ENCODE measurements at regions not wholly inside any gene's neighbourhood (a gene's known extent, or its start where the extent isn't known, plus 50 kb on each side); places are given as distances from the start of the nearest gene placed in this dataset.

GRCh38 chr4:20354120-20354519 is 102.4 kb downstream of the SLIT2 start:
- no peak for DNase-seq

- DNase-seq, result no peak
Observed at GRCh38 chr4:20356565-20356964, 104.9 kb downstream of the SLIT2 start.

- DNase-seq, result no peak
Observed at GRCh38 chr4:20358110-20358509, 106.4 kb downstream of the SLIT2 start.

GRCh38 chr4:20359692-20360091 is 108.0 kb downstream of the SLIT2 start:
- no peak for DNase-seq

GRCh38 chr4:20362148-20362547 is 110.4 kb downstream of the SLIT2 start:
- no peak for DNase-seq

GRCh38 chr4:20364969-20365368 is 113.3 kb downstream of the SLIT2 start:
- DNase-seq, result no peak

GRCh38 chr4:20367446-20367845 is 115.7 kb downstream of the SLIT2 start:
- DNase-seq, result no peak

GRCh38 chr4:20368926-20369325 is 117.2 kb downstream of the SLIT2 start:
- DNase-seq, result no peak

- DNase-seq, result no peak
Observed at GRCh38 chr4:20370274-20370673, 118.6 kb downstream of the SLIT2 start.

GRCh38 chr4:20376070-20376469 is 124.4 kb downstream of the SLIT2 start:
- DNase-seq, result no peak

- no peak for DNase-seq
Observed at GRCh38 chr4:20378181-20378580, 126.5 kb downstream of the SLIT2 start.

GRCh38 chr4:20381005-20381404 is 129.3 kb downstream of the SLIT2 start:
- DNase-seq, result no peak

GRCh38 chr4:20383283-20383682 is 131.6 kb downstream of the SLIT2 start:
- no peak for DNase-seq

GRCh38 chr4:20383969-20384368 is 132.3 kb downstream of the SLIT2 start:
- no peak for DNase-seq

GRCh38 chr4:20384456-20384855 is 132.8 kb downstream of the SLIT2 start:
- no peak for DNase-seq

- no peak for DNase-seq
Observed at GRCh38 chr4:20386001-20386740, 134.5 kb downstream of the SLIT2 start.

GRCh38 chr4:20386906-20387305 is 135.2 kb downstream of the SLIT2 start:
- no peak for DNase-seq

- DNase-seq, result no peak
Observed at GRCh38 chr4:20391198-20391597, 139.5 kb downstream of the SLIT2 start.

GRCh38 chr4:20391912-20392311 is 140.2 kb downstream of the SLIT2 start:
- no peak for DNase-seq

- no peak for DNase-seq
Observed at GRCh38 chr4:20393486-20394100, 141.9 kb downstream of the SLIT2 start.

- DNase-seq, result no peak
Observed at GRCh38 chr4:20394512-20394911, 142.8 kb downstream of the SLIT2 start.

GRCh38 chr4:20395160-20395773 is 143.6 kb downstream of the SLIT2 start:
- peak; percentile 10 for DNase-seq

- no peak for DNase-seq
Observed at GRCh38 chr4:20403290-20403689, 151.6 kb downstream of the SLIT2 start.

GRCh38 chr4:20403846-20404245 is 152.1 kb downstream of the SLIT2 start:
- DNase-seq, result no peak

Data from CD4-positive, alpha-beta T cell treated with Interleukin-17A for 1 hour (primary cell).